K562 (cell line): ENCODE measurements at regions not wholly inside any gene's neighbourhood (a gene's known extent, or its start where the extent isn't known, plus 50 kb on each side); places are given as distances from the start of the nearest gene placed in this dataset.

Experiments
- ATAC-seq: fragments of 200-7000 bp; cut with Tn5 transposase; 3 replicates; pipeline ENCODE4 v1.9.1; 2020; ENCODE audit warnings: moderate library complexity
- BruUV-seq: library from RNA; stranded (reverse); fragments of 400-500 nt; replicated peaks from 2 replicates; lab custom pipeline; 2021; lab: Mats Ljungman, UMichigan
- CTCF ChIA-PET: fragments of 300-600 bp; formaldehyde crosslinking; extraction: SDS; loops from one replicate; lab custom pipeline; 2021; ENCODE audit warnings: low intra/inter-chr PET ratio; lab: Yijun Ruan, JAX
- POLR2A ChIA-PET: fragments of 300-600, 350-650 bp; sonication (Branson Sonifier 250); formaldehyde crosslinking; extraction: SDS; loops from one replicate; lab custom pipeline; 2021; ENCODE audit warnings: antibody characterized with exemption, inconsistent platforms; lab: Yijun Ruan, JAX
- DNase-seq, 4 experiments: peaks; one replicate each; pipeline versions ENCODE4 v3.0.0 to v3.0.0-alpha.2; 2011 to 2018; ENCODE audit warnings: low spot score in 3 of 4, mixed read lengths in 3 of 4; ENCODE audit errors: extremely low read depth in 1 of 4
- FAIRE-seq: peaks from 2 replicates; lab custom pipeline; 2011; peaks lifted over from hg19 to GRCh38; lab: Jason Lieb, UNC
- H2AFZ ChIP-seq: 2 replicates; pipeline ENCODE4 v1.6.0; 2011; ENCODE audit warnings: low read depth, low read length, control low read depth, inconsistent platforms
- H3K27ac ChIP-seq: fragments of 200-600 bp; 3 replicates; pipeline ENCODE4 v1.8.0; 2011; ENCODE audit warnings: low read depth, mild to moderate bottlenecking, control low read depth, inconsistent platforms, low read length, moderate library complexity, mixed read lengths; ENCODE audit errors: extremely low read depth
- H3K27me3 ChIP-seq, 2 experiments: fragments of 300-600 bp in 1 of 2; 2 replicates in 1 of 2; 3 replicates in 1 of 2; pipeline versions ENCODE4 v1.6.0 to v1.8.0; 2011; ENCODE audit warnings: inconsistent platforms in 2 of 2, low read length in 2 of 2, mild to moderate bottlenecking in 1 of 2, mixed read lengths in 1 of 2, moderate library complexity in 1 of 2; ENCODE audit not compliant: control insufficient read depth in 2 of 2, insufficient read depth in 2 of 2
- H3K36me3 ChIP-seq: fragments of 300-600 bp; 3 replicates; pipeline ENCODE4 v1.8.0; 2011; ENCODE audit warnings: mild to moderate bottlenecking, low read length, inconsistent platforms; ENCODE audit not compliant: control insufficient read depth, insufficient read depth
- H3K4me1 ChIP-seq, 2 experiments: fragments of 200-600 bp in 1 of 2; replicated peaks in 1 of 2; 2 replicates in 1 of 2; 3 replicates in 1 of 2; pipeline versions ENCODE4 v1.5.1 to v1.8.0; 2011; ENCODE audit warnings: inconsistent platforms in 2 of 2, low read length in 2 of 2, mild to moderate bottlenecking in 1 of 2, mixed read lengths in 1 of 2, moderate library complexity in 1 of 2; ENCODE audit not compliant: control insufficient read depth in 2 of 2, insufficient read depth in 2 of 2
- H3K4me2 ChIP-seq: 2 replicates; pipeline ENCODE4 v1.6.1; 2011; ENCODE audit warnings: low read length, control low read depth, inconsistent platforms, mixed read lengths; ENCODE audit not compliant: insufficient read depth
- H3K4me3 ChIP-seq: fragments of 200-600 bp; sonication (generic), shearing (Covaris generic); 2 replicates; pipeline ENCODE4 v1.5.1; 2016; ENCODE audit warnings: control low read depth, inconsistent platforms
- H3K79me2 ChIP-seq: fragments of 200-600 bp; 3 replicates; pipeline ENCODE4 v1.8.0; 2011; ENCODE audit warnings: low read length, inconsistent platforms; ENCODE audit not compliant: control insufficient read depth, insufficient read depth
- H3K9ac ChIP-seq, 2 experiments: 2 replicates each; pipeline versions ENCODE4 v1.6.0 to v1.6.1; 2011; ENCODE audit warnings: low read depth in 2 of 2, low read length in 2 of 2, control low read depth in 1 of 2, inconsistent platforms in 1 of 2, mild to moderate bottlenecking in 1 of 2, mixed read lengths in 1 of 2; ENCODE audit not compliant: insufficient read depth in 1 of 2
- H3K9me1 ChIP-seq: one replicate; pipeline ENCODE4 v1.6.0; 2011; ENCODE audit warnings: inconsistent platforms, mild to moderate bottlenecking, low read length, moderate library complexity; ENCODE audit not compliant: control insufficient read depth, insufficient read depth
- H3K9me3 ChIP-seq: replicated peaks from 2 replicates; pipeline ENCODE4 v1.5.1; 2011; ENCODE audit warnings: low read depth, low read length, inconsistent platforms; ENCODE audit not compliant: control insufficient read depth, insufficient read depth
- H4K20me1 ChIP-seq: replicated peaks from 2 replicates; pipeline ENCODE4 v1.6.1; 2011; ENCODE audit warnings: low read length, inconsistent platforms, mixed read lengths; ENCODE audit not compliant: control insufficient read depth, insufficient read depth
- ATF3 ChIP-seq, 2 experiments: fragments of 450-650 bp in 1 of 2; sonication (generic) in 1 of 2; formaldehyde crosslinking in 1 of 2; IDR thresholded peaks in 1 of 2; conservative IDR thresholded peaks in 1 of 2; 2 replicates each; pipeline versions ENCODE4 v1.6.1 to v1.8.1; 2016 to 2023; ENCODE audit warnings: mild to moderate bottlenecking in 2 of 2, moderate library complexity in 2 of 2, inconsistent platforms in 1 of 2, missing genetic modification reagents in 1 of 2
- CTBP1 ChIP-seq: fragments of 450-650 bp; IDR thresholded peaks from 2 replicates; pipeline ENCODE4 v1.6.1; 2016; ENCODE audit warnings: borderline replicate concordance
- FOXK2 ChIP-seq, 2 experiments: fragments of 450-650 bp; IDR thresholded peaks in 1 of 2; conservative IDR thresholded peaks in 1 of 2; 2 replicates each; pipeline ENCODE4 v1.6.1; 2016; ENCODE audit warnings: low read depth in 2 of 2, mild to moderate bottlenecking in 1 of 2
- MCM7 ChIP-seq, 2 experiments: fragments of 450-650 bp; IDR thresholded peaks; 2 replicates each; pipeline ENCODE4 v1.6.1; 2016 to 2018
- SMAD4 ChIP-seq: fragments of 250-450 bp; sonication (Bioruptor Pico); conservative IDR thresholded peaks from 2 replicates; pipeline ENCODE4 v1.8.0; 2021; ENCODE audit warnings: inconsistent platforms, mild to moderate bottlenecking, moderate library complexity
- SREBF2 ChIP-seq: sonication (generic); formaldehyde crosslinking; IDR thresholded peaks from 2 replicates; pipeline ENCODE4 v1.4.0; 2020; ENCODE audit warnings: mild to moderate bottlenecking, missing genetic modification reagents
- THRB ChIP-seq: fragments of 450-650 bp; formaldehyde crosslinking; conservative IDR thresholded peaks from 2 replicates; pipeline ENCODE4 v1.4.0; 2022; ENCODE audit warnings: mild to moderate bottlenecking, missing genetic modification characterization
- ZNF140 ChIP-seq: fragments of 250-450 bp; sonication (Bioruptor Pico); IDR thresholded peaks from 2 replicates; pipeline ENCODE4 v1.8.0; 2021; ENCODE audit warnings: moderate library complexity, mild to moderate bottlenecking, inconsistent platforms
- ZNF584 ChIP-seq: fragments of 200-800 bp; sonication (Bioruptor generic); IDR thresholded peaks from 2 replicates; pipeline ENCODE4 v1.6.1; 2016; ENCODE audit warnings: low read depth, mild to moderate bottlenecking, missing genetic modification characterization, missing compliant biosample characterization
- ZSCAN29 ChIP-seq: fragments of 450-650 bp; IDR thresholded peaks from 2 replicates; pipeline ENCODE4 v1.6.1; 2017
- WGBS: fragments of 100-300 bp; shearing (Covaris generic); methylation state at CpG from one replicate; pipeline ENCODE4 v1.1.6; 2016; ENCODE audit warnings: low coverage, mixed read lengths; ENCODE audit not compliant: insufficient coverage; ENCODE audit errors: missing lambda C conversion rate; 5-methylcytosine and 5-hydroxymethylcytosine counted together
- in situ Hi-C: fragments of 300-500 bp; cut with MboI; formaldehyde crosslinking; loops from 4 replicates; pipeline ENCODE4 v1.15.0; 2018; ENCODE audit warnings: inconsistent platforms, mixed read lengths
- intact Hi-C: fragments of 100-400 bp; cut with micrococcal nuclease; formaldehyde crosslinking; loops from 2 replicates; pipeline ENCODE4 v1.14.2; 2022

- 0% methylated on average over 4 of the region's 4 CpGs for WGBS
- no peaks in the 10 kb centered on the region for H4K20me1 ChIP-seq
- ChIA-PET CTCF (no interaction called here), POLR2A (no interaction called here)
- TF ChIP-seq ZNF584 (CRISPR knock-in tag) = no peak
- TF ChIP-seq SMAD4 (CRISPR knock-in tag) = no peak
- no peak for TF ChIP-seq ZSCAN29
- no peak for TF ChIP-seq ZNF140
- TF ChIP-seq MCM7 (IDR thresholded peaks at IDR 0.05) = no peak
- no peak for TF ChIP-seq ATF3 (IDR thresholded peaks at IDR 0.05)
- no peak for TF ChIP-seq ATF3 (CRISPR knock-in tag; conservative IDR thresholded peaks at IDR 0.05)
- TF ChIP-seq SREBF2 (CRISPR knock-in tag) = no peak
- TF ChIP-seq FOXK2 (conservative IDR thresholded peaks at IDR 0.05 in 1 of 2, IDR thresholded peaks at IDR 0.05 in 1 of 2; ENCODE audit: low read depth in 2 of 2) = no peak
- TF ChIP-seq CTBP1 = no peak
- no peak for TF ChIP-seq THRB
- H3K9me3 ChIP-seq = no peaks in the 10 kb centered on the region
- H3K9me1 ChIP-seq = no peaks in the 10 kb centered on the region
- ATAC-seq (no peak), DNase-seq (no peak), FAIRE-seq (no peak)
- BruUV-seq = no TSS peak
- H3K36me3 ChIP-seq = no peaks in the 10 kb centered on the region
- no peak overlapping the region for H3K4me2 ChIP-seq
- H2AFZ ChIP-seq = no peak overlapping the region
- H3K4me3 ChIP-seq = no peak overlapping the region
- H3K4me1 ChIP-seq = no peaks in the 10 kb centered on the region
- in situ Hi-C loops = no loop called here
- no peaks in the 10 kb centered on the region for H3K27me3 ChIP-seq
- no peaks in the 10 kb centered on the region for H3K79me2 ChIP-seq
- no peak overlapping the region for H3K27ac ChIP-seq
- no peak overlapping the region for H3K9ac ChIP-seq
- intact Hi-C loops = no loop called here
Measured at GRCh38 chr15:46089467-46089935, 454.7 kb downstream of the SQOR start.
